ENCODE measurements at regions not wholly inside any gene's neighbourhood (a gene's known extent, or its start where the extent isn't known, plus 50 kb on each side); places are given as distances from the start of the nearest gene placed in this dataset.

DNA sequence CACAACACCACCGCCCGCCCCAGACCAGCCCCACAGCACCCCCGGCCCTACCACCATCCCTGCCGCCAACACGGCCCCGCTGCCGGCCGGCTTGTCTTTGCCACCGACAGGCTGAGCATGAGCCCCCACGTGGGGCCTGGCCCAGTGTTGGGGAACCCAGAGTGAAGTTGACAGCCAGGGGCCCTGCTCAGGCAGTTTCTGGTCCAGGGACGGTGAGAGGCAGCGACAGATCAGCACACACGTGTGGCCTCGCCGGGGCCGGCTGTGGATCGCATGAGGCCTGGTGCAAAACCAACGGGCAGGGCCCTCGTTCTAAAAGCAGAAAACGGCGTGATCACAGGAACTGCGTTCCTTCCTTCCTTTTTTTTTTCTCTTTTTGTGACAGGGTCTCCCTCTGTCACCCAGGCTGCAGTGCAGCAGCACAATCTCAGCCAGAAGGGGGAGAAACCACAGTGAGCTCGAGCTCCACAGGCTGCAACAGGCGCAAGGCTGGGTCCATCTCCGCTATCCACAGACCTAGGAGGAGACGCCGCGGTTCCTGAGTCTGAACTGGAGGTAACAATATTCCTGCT lies 50.5 kb upstream of the FBRSL1 start:
- TF ChIP-seq TAF1 (IDR thresholded peaks at IDR 0.05; ENCODE audit: low read depth) (no peak), CREB1 (IDR thresholded peaks at IDR 0.05; ENCODE audit: low read depth) (no peak), EP300 (IDR thresholded peaks at IDR 0.05; ENCODE audit: borderline replicate concordance) (no peak), FOXM1 (IDR thresholded peaks at IDR 0.05; ENCODE audit: borderline replicate concordance, low read depth) (no peak), RAD21 (IDR thresholded peaks at IDR 0.05; ENCODE audit: low read depth) (no peak), NFIC (IDR thresholded peaks at IDR 0.05) (no peak)
- TF ChIP-seq, protein P1, sequence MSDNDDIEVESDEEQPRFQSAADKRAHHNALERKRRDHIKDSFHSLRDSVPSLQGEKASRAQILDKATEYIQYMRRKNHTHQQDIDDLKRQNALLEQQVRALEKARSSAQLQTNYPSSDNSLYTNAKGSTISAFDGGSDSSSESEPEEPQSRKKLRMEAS (IDR thresholded peaks at IDR 0.05) = no peak
